ENCODE measurements at regions not wholly inside any gene's neighbourhood (a gene's known extent, or its start where the extent isn't known, plus 50 kb on each side); places are given as distances from the start of the nearest gene placed in this dataset.

DNA sequence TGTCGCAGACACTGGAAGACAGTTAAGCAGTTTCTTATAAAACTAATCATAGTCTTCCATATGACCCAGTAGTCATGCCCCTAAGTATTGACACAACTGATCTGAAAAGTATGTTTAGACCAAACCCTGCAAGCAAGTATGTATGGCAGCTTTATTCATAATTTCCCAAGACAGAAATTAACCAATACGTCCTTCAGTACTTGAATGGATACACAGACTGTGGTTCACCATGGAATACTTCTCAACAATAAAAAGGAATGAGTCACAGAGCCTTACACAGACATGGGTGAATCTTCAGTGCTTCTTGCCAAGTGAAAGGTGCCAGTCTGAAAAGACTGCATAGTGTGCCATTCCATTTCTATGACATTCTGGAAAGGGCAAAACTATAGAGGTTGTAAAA is 50.2 kb upstream of the AKR1E2 start:
- Mint-ChIP-seq H3K27ac (no peak overlapping the region), H3K36me3 (no peaks in the 10 kb centered on the region), H3K27me3 (peaks cover 4% of the 10 kb centered on the region), H3K9me3 (no peaks in the 10 kb centered on the region), H3K4me3 (no peak overlapping the region), H3K4me1 (no peaks in the 10 kb centered on the region)
- no peak for DNase-seq
- CTCF ChIA-PET, result interaction anchor here (1.1 kb wide), 1 partner anchor 39 kb away, joined by 3 read pairs; no protein-coding TSS in a partner anchor

DNA sequence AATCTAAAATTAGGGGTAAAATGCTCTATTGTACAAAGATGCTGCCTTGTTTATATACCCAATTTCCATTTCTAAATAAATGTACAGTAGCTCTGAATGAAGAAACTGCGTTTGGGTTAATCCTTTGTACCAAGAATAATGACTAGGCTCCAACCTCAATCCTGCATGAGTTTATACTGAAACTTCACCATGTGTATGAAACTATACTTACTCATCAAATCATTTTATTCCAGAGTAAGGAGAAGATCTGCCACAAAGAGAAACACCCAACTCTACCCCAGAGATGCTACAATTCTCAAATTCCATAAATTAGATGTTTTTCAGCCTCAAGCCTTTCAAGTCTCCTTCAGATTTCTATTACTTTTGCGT is 53.8 kb upstream of the AKR1E2 start:
- Mint-ChIP-seq H3K4me3 (no peak overlapping the region), H3K27me3 (peaks cover 4% of the 10 kb centered on the region), H3K27ac (no peak overlapping the region), H3K9me3 (no peaks in the 10 kb centered on the region), H3K36me3 (no peaks in the 10 kb centered on the region), H3K4me1 (no peaks in the 10 kb centered on the region)
- DNase-seq, result no peak
- CTCF ChIA-PET, result no interaction called here

DNA sequence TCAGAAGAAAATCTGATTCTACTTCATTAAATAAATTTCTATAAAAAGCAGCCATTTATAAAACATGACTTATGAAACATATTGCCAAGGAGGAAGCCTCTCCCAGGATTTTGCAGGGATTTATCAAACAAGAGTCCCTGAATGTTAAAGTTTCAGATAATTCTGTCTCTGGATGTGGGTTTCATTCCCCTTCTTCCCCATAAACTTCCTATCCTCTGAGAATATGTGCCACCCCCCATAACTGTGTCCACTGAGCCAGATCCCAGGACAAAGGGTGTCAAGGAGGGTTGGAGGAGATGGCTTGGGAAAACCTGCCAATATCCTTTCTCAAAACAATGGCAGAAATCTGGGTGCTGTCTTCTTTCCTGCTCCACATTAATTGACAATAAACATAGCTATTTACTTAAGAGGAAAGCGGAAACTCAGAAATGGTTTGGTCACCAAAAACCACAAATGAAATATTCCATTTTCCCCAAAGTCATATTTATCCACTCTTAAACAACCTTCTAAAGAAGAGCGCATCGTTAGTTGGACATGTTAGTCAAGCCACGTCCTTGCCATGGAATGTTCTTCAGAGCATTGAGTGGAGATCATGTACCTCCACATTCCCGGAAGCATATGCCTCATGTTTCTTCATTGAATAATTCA is 54.3 kb upstream of the AKR1E2 start:
- Mint-ChIP-seq H3K4me1 (no peaks in the 10 kb centered on the region), H3K27ac (no peak overlapping the region), H3K36me3 (no peaks in the 10 kb centered on the region), H3K4me3 (no peak overlapping the region), H3K27me3 (peaks cover 4% of the 10 kb centered on the region), H3K9me3 (no peaks in the 10 kb centered on the region)
- CTCF ChIA-PET, result no interaction called here
- DNase-seq, result no peak

GRCh38 chr10:4770801-4771553 is 55.0 kb upstream of the AKR1E2 start:
- H3K36me3 Mint-ChIP-seq, result no peaks in the 10 kb centered on the region
- DNase-seq, result no peak
- H3K4me3 Mint-ChIP-seq, result no peak overlapping the region
- H3K4me1 Mint-ChIP-seq, result no peaks in the 10 kb centered on the region
- H3K27ac Mint-ChIP-seq, result no peak overlapping the region
- peaks cover 4% of the 10 kb centered on the region for H3K27me3 Mint-ChIP-seq
- CTCF ChIA-PET, result interaction anchor here (1.0 kb wide), 2 partner anchors 76 to 1531 kb away, joined by 3 read pairs; no protein-coding TSS in a partner anchor
- no peaks in the 10 kb centered on the region for H3K9me3 Mint-ChIP-seq

DNA sequence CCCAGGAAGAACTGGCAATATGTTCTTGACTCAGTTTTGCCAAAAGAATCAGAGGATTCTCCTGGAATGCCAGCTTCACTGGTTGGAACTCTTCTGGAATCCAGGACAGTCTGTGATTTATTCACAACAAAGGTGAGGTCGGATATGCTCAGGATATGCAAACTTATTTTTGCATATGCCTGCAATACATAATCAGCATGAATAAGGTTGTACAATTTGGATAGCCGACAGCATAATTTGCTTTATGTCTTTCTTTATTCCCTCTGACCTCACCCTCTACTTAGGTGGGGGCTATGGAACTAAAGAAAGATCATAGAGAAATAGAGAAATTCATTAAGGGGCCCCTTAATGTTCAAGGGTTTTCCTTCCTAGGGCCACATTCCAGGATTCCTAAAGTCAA is 57.6 kb upstream of the AKR1E2 start:
- Mint-ChIP-seq H3K9me3 (no peaks in the 10 kb centered on the region), H3K27me3 (peaks cover 5% of the 10 kb centered on the region), H3K36me3 (no peaks in the 10 kb centered on the region), H3K4me3 (no peak overlapping the region), H3K27ac (no peak overlapping the region), H3K4me1 (no peaks in the 10 kb centered on the region)
- CTCF ChIA-PET, result no interaction called here
- DNase-seq, result no peak

- CTCF ChIA-PET, result interaction anchor here (0.7 to 2.9 kb wide), 8 partner anchors 772 to 1574 kb away, joined by 3 to 11 read pairs (median 4); no protein-coding TSS in a partner anchor
- no peak overlapping the region for H3K4me3 Mint-ChIP-seq
- no peak overlapping the region for H3K27ac Mint-ChIP-seq
- no peaks in the 10 kb centered on the region for H3K4me1 Mint-ChIP-seq
- no peak for DNase-seq
- peaks cover 5% of the 10 kb centered on the region for H3K27me3 Mint-ChIP-seq
- H3K36me3 Mint-ChIP-seq, result no peaks in the 10 kb centered on the region
- H3K9me3 Mint-ChIP-seq, result no peaks in the 10 kb centered on the region
These were observed 58.8 kb upstream of the AKR1E2 start for GRCh38 chr10:4767033-4767814.

- H3K4me1 Mint-ChIP-seq, result no peaks in the 10 kb centered on the region
- peaks cover 5% of the 10 kb centered on the region for H3K27me3 Mint-ChIP-seq
- H3K36me3 Mint-ChIP-seq, result no peaks in the 10 kb centered on the region
- H3K4me3 Mint-ChIP-seq, result no peak overlapping the region
- CTCF ChIA-PET, result interaction anchor here (0.7 to 2.9 kb wide), 7 partner anchors 771 to 1573 kb away, joined by 3 to 11 read pairs (median 4); no protein-coding TSS in a partner anchor
- DNase-seq, result no peak
- no peaks in the 10 kb centered on the region for H3K9me3 Mint-ChIP-seq
- H3K27ac Mint-ChIP-seq, result no peak overlapping the region
These were observed 59.6 kb upstream of the AKR1E2 start for GRCh38 chr10:4766454-4766853.

GRCh38 chr10:4765428-4765827 is 60.6 kb upstream of the AKR1E2 start:
- CTCF ChIA-PET, result interaction anchor here (1.1 to 2.9 kb wide), 4 partner anchors 1370 to 1572 kb away, joined by 3 to 11 read pairs (median 6); no protein-coding TSS in a partner anchor
- Mint-ChIP-seq H3K27ac (no peak overlapping the region), H3K36me3 (no peaks in the 10 kb centered on the region), H3K4me1 (no peaks in the 10 kb centered on the region), H3K9me3 (no peaks in the 10 kb centered on the region), H3K27me3 (peaks cover 5% of the 10 kb centered on the region), H3K4me3 (no peak overlapping the region)
- no peak for DNase-seq

- no peaks in the 10 kb centered on the region for H3K4me1 Mint-ChIP-seq
- H3K36me3 Mint-ChIP-seq, result no peaks in the 10 kb centered on the region
- CTCF ChIA-PET, result no interaction called here
- H3K9me3 Mint-ChIP-seq, result no peaks in the 10 kb centered on the region
- H3K4me3 Mint-ChIP-seq, result no peak overlapping the region
- peaks cover 7% of the 10 kb centered on the region for H3K27me3 Mint-ChIP-seq
- no peak overlapping the region for H3K27ac Mint-ChIP-seq
- no peak for DNase-seq
These were observed 62.0 kb upstream of the AKR1E2 start for GRCh38 chr10:4763960-4764428.

DNA sequence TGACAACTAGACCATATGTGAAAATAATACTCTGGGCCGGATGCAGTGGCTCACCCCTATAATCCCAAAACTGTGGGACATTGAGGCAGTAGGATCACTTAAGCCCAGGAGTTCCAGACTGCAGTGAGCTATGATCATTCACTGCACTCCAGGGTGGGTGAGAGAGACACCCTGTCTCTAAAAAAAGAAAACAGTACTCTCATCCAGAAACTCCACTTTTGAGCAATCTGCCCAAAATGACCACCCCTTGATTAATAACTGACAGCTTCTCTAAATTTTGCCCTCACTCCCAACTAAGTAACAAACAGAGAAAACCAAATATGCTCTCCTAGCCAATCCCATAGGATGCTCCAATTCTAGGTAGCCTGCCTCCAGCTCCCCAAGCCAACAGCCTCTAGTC is 62.5 kb upstream of the AKR1E2 start:
- Mint-ChIP-seq H3K4me3 (no peak overlapping the region), H3K36me3 (no peaks in the 10 kb centered on the region), H3K4me1 (no peaks in the 10 kb centered on the region), H3K27me3 (peaks cover 11% of the 10 kb centered on the region), H3K27ac (no peak overlapping the region), H3K9me3 (no peaks in the 10 kb centered on the region)
- CTCF ChIA-PET, result no interaction called here
- DNase-seq, result no peak

GRCh38 chr10:4758256-4758655 is 67.8 kb upstream of the AKR1E2 start:
- DNase-seq, result no peak
- H3K9me3 Mint-ChIP-seq, result no peaks in the 10 kb centered on the region
- no peak overlapping the region for H3K4me3 Mint-ChIP-seq
- no peak overlapping the region for H3K27ac Mint-ChIP-seq
- H3K4me1 Mint-ChIP-seq, result no peaks in the 10 kb centered on the region
- H3K36me3 Mint-ChIP-seq, result no peaks in the 10 kb centered on the region
- peaks cover 10% of the 10 kb centered on the region for H3K27me3 Mint-ChIP-seq
- CTCF ChIA-PET, result no interaction called here

- Mint-ChIP-seq H3K36me3 (no peaks in the 10 kb centered on the region), H3K9me3 (no peaks in the 10 kb centered on the region), H3K4me3 (no peak overlapping the region), H3K27me3 (peaks cover 10% of the 10 kb centered on the region), H3K4me1 (no peaks in the 10 kb centered on the region), H3K27ac (no peak overlapping the region)
- no peak for DNase-seq
- CTCF ChIA-PET, result no interaction called here
These were observed 70.6 kb upstream of the AKR1E2 start for GRCh38 chr10:4755286-4755989.

GRCh38 chr10:4754143-4754542 is 71.9 kb upstream of the AKR1E2 start:
- CTCF ChIA-PET, result no interaction called here
- no peaks in the 10 kb centered on the region for H3K36me3 Mint-ChIP-seq
- H3K4me3 Mint-ChIP-seq, result no peak overlapping the region
- no peaks in the 10 kb centered on the region for H3K9me3 Mint-ChIP-seq
- no peaks in the 10 kb centered on the region for H3K4me1 Mint-ChIP-seq
- H3K27me3 Mint-ChIP-seq, result peaks cover 17% of the 10 kb centered on the region
- H3K27ac Mint-ChIP-seq, result no peak overlapping the region
- no peak for DNase-seq

GRCh38 chr10:4751211-4751610 is 74.8 kb upstream of the AKR1E2 start:
- Mint-ChIP-seq H3K9me3 (no peaks in the 10 kb centered on the region), H3K4me1 (no peaks in the 10 kb centered on the region), H3K4me3 (no peak overlapping the region), H3K27me3 (peaks cover 23% of the 10 kb centered on the region), H3K27ac (no peak overlapping the region), H3K36me3 (no peaks in the 10 kb centered on the region)
- DNase-seq, result no peak
- CTCF ChIA-PET, result no interaction called here
